ENCODE measurements at regions not wholly inside any gene's neighbourhood (a gene's known extent, or its start where the extent isn't known, plus 50 kb on each side); places are given as distances from the start of the nearest gene placed in this dataset.

DNA sequence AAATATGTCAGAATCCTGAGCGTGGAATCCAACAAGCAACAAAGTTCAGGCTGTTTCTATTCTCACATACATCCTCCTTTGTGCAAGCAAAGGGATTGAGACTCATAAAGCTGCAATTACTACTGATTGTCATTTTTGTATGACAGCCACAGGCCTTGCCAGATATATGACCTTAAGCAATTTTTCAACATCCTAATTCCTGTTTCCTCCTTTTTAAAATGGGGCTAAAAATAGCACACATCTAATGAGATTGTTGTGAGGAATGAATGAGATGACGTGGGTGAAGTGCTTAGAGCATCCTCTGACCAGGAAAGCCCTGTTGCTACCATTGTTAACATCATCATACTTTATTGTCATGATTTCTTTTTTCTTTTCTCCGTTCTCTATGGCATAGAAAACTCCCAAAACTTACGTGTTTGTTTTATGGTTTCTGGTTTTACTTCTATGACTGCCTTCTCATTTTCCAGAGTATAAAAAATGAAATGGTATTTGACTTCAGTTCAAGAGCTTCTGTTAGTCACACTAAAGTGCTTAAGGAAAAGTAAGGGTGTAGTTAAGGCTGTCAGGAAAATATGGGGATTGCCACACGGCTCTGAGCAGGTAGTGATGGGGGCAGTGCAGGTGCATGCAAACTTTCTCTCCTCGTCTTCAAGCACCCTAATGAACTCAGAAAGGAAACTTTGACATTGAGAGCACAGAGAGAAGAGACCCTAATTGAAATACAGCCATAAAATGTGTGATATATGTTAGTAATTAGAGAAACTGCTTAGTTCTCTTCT is 590.6 kb upstream of the NETO1 start:
- no peaks in the 10 kb centered on the region for H3K27me3 ChIP-seq
- H3K9me3 ChIP-seq, result no peaks in the 10 kb centered on the region
- no peak overlapping the region for H3K27ac ChIP-seq
- H3K4me1 ChIP-seq, result no peaks in the 10 kb centered on the region
- DNase-seq (ENCODE audit: extremely low spot score in 2 of 2), result no peak
- H3K36me3 ChIP-seq, result no peaks in the 10 kb centered on the region
- intact Hi-C loops (cut with DNase I), result no loop called here
- TF ChIP-seq POLR2AphosphoS5 (IDR thresholded peaks at IDR 0.05; ENCODE audit: insufficient read depth in 1 of 2, low read depth in 1 of 2) (no peak), POLR2A (IDR thresholded peaks at IDR 0.05) (no peak)
- TF ChIP-seq, protein P1, sequence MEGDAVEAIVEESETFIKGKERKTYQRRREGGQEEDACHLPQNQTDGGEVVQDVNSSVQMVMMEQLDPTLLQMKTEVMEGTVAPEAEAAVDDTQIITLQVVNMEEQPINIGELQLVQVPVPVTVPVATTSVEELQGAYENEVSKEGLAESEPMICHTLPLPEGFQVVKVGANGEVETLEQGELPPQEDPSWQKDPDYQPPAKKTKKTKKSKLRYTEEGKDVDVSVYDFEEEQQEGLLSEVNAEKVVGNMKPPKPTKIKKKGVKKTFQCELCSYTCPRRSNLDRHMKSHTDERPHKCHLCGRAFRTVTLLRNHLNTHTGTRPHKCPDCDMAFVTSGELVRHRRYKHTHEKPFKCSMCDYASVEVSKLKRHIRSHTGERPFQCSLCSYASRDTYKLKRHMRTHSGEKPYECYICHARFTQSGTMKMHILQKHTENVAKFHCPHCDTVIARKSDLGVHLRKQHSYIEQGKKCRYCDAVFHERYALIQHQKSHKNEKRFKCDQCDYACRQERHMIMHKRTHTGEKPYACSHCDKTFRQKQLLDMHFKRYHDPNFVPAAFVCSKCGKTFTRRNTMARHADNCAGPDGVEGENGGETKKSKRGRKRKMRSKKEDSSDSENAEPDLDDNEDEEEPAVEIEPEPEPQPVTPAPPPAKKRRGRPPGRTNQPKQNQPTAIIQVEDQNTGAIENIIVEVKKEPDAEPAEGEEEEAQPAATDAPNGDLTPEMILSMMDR (IDR thresholded peaks at IDR 0.05), result no peak
- no peak overlapping the region for H3K4me3 ChIP-seq

DNA sequence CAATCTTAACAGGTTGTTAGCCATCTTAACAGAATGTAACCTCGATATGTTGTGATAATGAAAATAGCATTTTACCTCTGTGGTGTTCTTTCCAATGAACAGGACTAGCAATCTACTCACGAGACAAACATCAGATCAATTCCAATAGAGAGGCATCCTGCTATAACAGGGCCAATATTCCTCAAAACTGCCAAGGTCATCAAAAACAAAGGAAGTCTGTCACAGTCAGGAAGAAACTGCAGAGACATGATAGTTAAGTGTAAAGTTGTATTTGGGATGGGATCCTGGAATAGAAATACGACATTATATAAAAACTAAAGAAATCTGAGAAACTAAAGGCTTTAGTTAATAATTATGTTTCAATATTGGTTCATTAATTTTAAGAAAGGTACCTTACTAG is 588.9 kb upstream of the NETO1 start:
- no peak for DNase-seq (ENCODE audit: extremely low spot score in 2 of 2)
- no peaks in the 10 kb centered on the region for H3K9me3 ChIP-seq
- intact Hi-C loops (cut with DNase I), result no loop called here
- H3K27me3 ChIP-seq, result no peaks in the 10 kb centered on the region
- TF ChIP-seq, protein P1 (IDR thresholded peaks at IDR 0.05), result no peak
- no peak for TF ChIP-seq POLR2AphosphoS5 (IDR thresholded peaks at IDR 0.05; ENCODE audit: insufficient read depth in 1 of 2, low read depth in 1 of 2)
- TF ChIP-seq POLR2A (IDR thresholded peaks at IDR 0.05), result no peak
- H3K4me3 ChIP-seq, result no peak overlapping the region
- no peaks in the 10 kb centered on the region for H3K4me1 ChIP-seq
- no peak overlapping the region for H3K27ac ChIP-seq
- no peaks in the 10 kb centered on the region for H3K36me3 ChIP-seq

DNA sequence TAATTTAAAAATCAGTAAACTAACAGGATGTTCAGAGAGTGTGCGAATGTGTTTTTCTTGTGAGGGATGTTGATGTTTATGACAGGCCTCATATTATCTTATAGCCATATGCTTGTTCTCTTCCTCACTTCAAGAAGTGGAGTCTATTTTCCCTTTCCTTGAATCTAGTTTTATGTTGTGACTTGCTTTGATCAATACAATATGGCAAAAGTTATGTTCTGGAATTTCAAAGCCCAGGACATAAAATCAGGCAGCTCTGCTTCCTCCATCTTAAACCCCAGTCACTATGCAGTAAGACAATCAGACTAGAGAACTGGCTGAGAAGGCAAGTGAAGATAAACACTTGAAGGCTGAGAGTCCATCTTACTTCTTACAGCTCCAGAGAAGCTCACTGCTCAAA is 585.1 kb upstream of the NETO1 start:
- DNase-seq (ENCODE audit: extremely low spot score in 2 of 2), result no peak
- Histone ChIP-seq H3K36me3 (no peaks in the 10 kb centered on the region), H3K4me3 (no peak overlapping the region), H3K27me3 (no peaks in the 10 kb centered on the region), H3K4me1 (no peaks in the 10 kb centered on the region), H3K27ac (no peak overlapping the region), H3K9me3 (no peaks in the 10 kb centered on the region)
- TF ChIP-seq POLR2A (IDR thresholded peaks at IDR 0.05) (no peak), POLR2AphosphoS5 (IDR thresholded peaks at IDR 0.05; ENCODE audit: insufficient read depth in 1 of 2, low read depth in 1 of 2) (no peak)
- TF ChIP-seq, protein P1 (IDR thresholded peaks at IDR 0.05), result no peak
- intact Hi-C loops (cut with DNase I), result no loop called here

DNA sequence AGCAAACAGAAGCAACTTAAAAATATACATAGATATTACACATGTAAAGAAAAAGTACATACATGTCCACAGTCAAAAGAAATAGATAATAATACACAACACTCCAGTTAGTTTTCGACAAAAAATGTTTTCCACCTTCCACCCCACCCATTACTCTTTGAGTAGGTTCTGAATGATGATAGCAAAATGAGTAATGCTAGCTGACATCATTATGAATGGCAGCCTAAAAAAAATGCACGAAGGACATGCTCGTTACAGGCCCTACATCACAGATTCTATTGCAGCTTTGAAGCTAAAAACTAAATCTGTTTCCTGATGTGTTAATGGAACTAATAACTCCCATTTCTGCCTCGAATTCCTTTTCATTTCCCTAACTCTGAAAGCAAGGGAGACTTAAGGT is 578.7 kb upstream of the NETO1 start:
- Histone ChIP-seq H3K27me3 (no peaks in the 10 kb centered on the region), H3K4me3 (no peak overlapping the region), H3K36me3 (no peaks in the 10 kb centered on the region), H3K4me1 (no peaks in the 10 kb centered on the region), H3K9me3 (no peaks in the 10 kb centered on the region), H3K27ac (no peak overlapping the region)
- intact Hi-C loops (cut with DNase I), result no loop called here
- TF ChIP-seq, protein P1 (IDR thresholded peaks at IDR 0.05), result no peak
- no peak for TF ChIP-seq POLR2AphosphoS5 (IDR thresholded peaks at IDR 0.05; ENCODE audit: insufficient read depth in 1 of 2, low read depth in 1 of 2)
- DNase-seq (ENCODE audit: extremely low spot score in 2 of 2), result no peak

DNA sequence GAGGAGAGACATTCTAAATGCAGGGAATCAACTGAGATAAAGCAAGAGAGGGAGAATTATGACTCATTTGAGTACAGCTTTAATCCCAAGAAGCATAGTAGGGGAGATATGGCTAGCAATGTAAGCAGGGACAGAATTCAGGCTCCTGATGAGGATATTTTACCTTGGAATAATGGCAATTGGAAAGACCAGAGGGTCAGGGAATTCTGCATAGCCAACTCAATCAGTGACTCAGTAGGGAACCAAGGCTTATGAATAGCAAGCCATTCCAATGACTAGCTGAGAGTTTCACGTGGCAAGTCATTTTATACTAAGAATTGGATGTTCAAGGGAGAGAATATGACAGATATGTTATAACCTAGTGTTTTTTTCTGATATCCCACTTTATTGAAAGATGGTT is 563.8 kb upstream of the NETO1 start:
- H3K9me3 ChIP-seq, result no peaks in the 10 kb centered on the region
- intact Hi-C loops (cut with DNase I), result no loop called here
- H3K27me3 ChIP-seq, result no peaks in the 10 kb centered on the region
- no peak overlapping the region for H3K27ac ChIP-seq
- no peak for DNase-seq (ENCODE audit: extremely low spot score in 2 of 2)
- H3K4me3 ChIP-seq, result no peak overlapping the region
- H3K4me1 ChIP-seq, result no peaks in the 10 kb centered on the region
- H3K36me3 ChIP-seq, result no peaks in the 10 kb centered on the region
- TF ChIP-seq, protein P1 (IDR thresholded peaks at IDR 0.05), result no peak
- TF ChIP-seq POLR2AphosphoS5 (IDR thresholded peaks at IDR 0.05; ENCODE audit: insufficient read depth in 1 of 2, low read depth in 1 of 2) (no peak), POLR2A (IDR thresholded peaks at IDR 0.05) (no peak)

Measured in vagina (tissue), 2 donors.